Hematopoietic multipotent progenitor cell treated with erythropoietin and hydrocortisone succinate and interleukin-3 and kit ligand, for 17 days (in vitro differentiated cells): ENCODE measurements at regions not wholly inside any gene's neighbourhood (a gene's known extent, or its start where the extent isn't known, plus 50 kb on each side); places are given as distances from the start of the nearest gene placed in this dataset.

ENCODE experiments used
- DNase-seq: peaks from one replicate; pipeline ENCODE4 v3.0.0-alpha.2; 2015; ENCODE audit warnings: low spot score

DNA sequence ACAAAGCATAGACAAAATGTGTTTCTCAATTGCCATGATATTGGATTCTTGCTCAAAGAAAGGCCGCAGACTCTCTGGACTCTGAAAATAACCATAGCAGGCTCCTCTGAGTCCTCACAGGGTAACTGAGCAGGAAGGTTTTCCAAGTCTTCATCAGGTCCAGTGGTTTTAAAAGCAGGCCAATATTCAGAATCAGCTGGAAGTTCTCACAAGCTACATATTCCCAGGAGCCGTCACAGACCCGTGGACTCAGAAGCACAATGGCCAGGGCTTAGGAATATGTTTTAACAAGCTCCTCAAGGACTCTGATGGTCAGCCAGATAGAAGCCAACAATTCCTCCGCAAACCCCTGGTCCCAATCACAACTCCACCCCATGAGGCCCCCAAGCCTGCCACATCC, 256.1 kb upstream of the ADAMTS9 start:
- DNase-seq = no peak

DNA sequence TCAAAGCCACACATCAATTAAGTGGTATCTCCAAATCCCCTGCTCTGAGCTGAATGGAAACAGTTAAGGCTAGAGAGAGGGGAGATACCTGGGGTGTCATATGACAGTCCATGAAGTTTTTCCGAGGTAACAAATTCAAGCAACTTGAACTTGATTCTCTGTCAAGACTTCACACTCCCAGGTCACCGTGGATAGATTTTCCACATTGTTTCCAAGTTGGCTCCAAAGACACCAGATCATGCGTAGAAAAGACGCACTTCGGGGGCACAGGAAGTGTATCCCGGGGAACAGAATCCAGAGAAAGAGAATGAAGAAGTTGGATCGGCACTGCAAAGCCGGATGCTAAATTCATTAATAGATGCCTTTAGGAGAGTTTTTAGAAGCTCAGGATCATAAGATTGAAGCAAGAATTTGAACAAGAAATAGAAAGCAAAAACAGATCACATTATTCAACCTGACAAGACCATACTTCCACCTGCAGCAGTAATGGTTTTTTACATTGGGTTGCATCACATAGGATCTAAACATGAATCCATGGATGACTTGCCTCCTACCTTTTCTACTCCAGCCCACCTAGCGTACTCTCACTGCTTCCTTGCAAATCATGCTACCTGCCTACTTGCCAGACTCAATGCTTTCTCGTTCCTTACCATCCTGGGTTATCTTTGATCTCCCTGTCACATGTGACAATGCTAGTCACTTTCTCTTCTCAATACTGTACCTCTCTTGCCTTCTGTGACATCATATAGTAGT, 253.0 kb upstream of the ADAMTS9 start:
- DNase-seq = no peak

DNA sequence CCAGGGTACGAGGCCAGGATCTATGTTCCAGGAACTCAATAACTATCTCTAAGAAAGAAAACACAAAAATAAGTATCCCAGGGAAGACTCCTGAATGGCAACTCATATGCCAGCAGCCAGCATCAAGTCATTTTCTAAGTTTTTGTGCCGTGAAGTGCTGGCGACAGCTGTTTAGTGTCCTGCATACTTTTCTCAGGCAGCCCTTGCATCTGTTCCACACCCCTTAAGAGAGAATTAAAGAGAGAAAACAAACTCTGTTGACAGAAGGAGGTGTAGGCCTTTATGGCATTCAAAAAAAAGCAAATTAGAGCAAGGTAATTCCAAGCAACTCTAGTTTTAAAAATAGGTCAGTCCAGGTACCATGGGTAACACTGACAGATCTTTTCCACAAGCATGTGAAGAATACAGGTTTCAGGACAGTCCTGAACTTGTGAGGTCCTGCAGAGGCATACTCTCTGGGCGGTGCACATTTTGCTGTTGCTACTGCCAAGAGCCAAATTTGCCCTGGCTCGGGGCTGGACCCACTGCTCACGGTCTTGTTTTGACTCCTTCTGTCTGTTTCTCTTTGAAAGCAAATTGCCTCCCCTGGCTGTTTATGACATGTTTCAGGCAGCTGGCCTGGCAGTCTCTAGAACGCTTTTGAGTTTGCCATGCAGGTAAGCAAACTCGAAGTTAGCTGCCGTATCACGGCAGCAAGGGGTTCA, 252.1 kb upstream of the ADAMTS9 start:
- no peak for DNase-seq

DNA sequence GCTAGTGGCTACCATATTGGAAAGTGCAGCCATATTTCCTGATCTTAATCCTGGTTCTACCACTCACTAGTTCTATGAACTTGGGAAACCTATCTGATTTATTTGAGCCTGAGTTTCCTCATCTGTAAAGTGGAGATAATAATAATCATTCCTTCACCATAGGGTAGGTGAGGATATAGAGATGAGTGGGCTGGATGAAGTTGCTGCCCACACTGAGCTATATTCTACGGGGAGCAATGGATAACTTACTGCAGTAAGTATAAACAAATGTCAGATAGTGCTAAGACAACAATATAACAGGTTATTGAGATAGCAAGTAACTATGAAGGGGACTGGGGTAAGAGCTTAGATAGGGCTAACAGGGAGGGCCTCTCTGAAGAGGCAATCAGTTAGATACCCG, 251.5 kb upstream of the ADAMTS9 start:
- no peak for DNase-seq

DNA sequence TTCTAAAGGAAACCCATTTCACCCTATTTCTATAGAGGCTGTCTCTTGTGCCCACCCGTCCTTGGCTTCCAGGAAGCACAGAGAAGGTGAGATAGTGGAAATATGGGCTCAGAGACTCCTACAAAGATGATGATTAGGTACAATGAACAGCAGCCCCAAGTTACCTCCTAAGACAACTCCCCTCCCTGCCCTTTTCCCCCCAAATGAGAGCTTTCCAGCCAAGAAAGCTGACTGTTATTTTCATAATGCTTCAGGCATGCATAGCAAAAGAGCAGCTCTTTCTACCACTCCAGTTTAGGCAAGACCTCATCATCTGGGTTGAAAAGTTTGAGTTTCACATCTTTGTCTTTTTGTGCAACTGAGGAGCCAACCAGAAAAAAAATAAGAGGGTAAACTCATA, 248.8 kb upstream of the ADAMTS9 start:
- DNase-seq = no peak

DNA sequence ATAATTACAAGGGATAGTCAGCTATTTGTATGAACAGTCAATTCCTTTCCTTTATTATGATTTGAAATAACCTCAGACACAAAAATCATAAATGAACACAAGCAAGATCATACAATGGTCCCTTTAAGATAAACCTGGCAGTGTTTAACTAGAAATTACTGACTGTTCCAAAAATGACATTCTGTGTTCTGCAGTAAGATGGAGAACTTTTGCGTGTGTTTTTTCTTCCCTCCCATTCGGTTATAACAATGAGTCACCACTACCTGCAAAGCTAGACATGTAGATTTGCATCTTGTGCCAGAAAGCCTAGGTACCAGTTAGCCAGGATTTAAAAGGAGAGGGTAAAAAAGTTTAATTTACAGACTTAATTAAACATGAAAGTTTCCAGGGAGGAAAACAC, 248.2 kb upstream of the ADAMTS9 start:
- DNase-seq = no peak

DNA sequence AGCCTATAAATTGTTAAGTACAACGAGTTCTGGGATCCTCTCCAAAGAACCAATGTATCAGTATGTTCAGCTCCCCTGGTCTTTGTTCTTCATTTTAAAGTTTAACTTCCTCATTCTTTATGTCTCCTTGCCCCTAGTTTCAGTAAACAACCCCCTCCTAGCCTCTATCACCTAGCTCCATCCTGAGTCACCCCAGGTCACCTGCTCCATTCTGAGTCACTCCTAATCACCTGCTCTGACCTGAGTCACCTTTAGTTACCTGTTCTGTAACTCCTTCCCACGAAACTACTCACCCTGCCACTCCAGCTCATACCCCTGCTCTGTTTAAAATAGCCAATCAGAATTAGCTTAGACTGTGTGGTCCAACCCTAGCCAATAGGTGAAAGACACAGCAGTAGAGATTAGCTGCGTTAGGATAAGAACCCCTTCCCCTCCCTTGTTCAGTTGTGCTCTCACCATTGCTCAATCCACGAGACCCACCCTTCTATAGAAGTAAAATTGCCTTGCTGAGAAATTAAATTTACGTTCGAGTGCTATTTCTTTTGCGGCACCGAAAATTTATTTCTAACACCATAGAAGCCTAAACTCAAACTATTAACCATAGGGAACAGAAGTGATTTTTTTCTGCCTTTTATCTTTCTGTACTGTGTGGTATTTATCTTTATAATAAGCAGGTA, 245.0 kb upstream of the ADAMTS9 start:
- no peak for DNase-seq

DNA sequence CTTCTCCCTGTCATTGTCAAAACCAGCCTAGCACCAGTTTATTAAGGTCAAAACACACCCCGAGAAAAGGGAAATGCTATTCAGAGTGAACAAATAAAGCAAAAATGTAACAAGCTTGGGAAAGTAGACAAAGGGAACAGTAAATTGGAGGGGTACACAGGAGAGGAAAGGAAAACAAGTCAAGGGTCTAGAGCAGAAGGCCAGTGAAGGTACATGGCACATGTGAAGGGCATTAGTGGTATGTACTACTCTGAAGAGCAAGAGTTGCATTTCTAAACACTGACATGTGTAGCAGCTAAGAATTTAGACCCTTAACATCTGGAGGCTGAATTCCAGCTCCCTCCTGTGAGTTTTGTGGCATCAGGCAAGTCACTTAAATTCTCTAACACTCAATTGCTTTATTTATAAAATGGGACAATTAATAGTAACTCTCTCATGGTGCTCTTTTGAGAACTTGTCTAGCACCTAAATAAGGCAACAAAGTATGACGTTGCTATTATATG, 244.3 kb upstream of the ADAMTS9 start:
- no peak for DNase-seq

DNA sequence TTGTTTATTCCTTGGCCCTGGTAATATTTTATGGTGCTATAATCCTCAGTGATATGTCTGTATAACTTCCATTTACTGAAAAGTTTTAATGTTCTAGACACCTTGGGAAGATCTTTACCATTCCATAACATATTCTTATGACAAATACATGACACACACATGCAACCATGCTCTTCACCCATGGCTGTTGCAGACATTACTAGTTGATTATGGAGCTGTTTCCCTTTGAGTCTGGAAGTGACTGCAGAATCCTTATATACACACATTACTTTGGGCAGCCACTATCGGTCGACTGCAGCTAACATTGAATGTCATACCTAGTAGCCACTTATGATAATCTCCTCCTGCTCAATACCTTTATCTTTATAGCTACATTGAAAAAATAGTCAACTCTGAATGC, 243.1 kb upstream of the ADAMTS9 start:
- no peak for DNase-seq

DNA sequence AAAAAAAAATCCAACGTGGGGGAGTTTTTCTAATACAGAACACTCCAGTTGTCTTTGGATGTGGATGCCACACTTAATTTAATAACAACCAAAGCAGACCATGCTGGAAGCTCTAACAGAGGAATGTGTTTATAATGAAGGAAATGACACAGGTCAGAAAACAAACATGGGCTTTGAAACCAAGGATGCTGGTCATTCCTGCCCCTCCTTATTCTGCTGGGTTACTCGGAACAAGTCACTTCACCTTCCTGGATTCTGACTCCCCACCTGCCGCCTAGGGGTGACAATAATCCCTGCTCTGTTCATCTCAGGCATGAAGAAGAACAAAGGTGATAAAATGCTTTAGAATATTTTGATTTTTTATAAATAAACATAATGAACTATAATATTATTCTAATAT, 240.9 kb upstream of the ADAMTS9 start:
- no peak for DNase-seq

DNA sequence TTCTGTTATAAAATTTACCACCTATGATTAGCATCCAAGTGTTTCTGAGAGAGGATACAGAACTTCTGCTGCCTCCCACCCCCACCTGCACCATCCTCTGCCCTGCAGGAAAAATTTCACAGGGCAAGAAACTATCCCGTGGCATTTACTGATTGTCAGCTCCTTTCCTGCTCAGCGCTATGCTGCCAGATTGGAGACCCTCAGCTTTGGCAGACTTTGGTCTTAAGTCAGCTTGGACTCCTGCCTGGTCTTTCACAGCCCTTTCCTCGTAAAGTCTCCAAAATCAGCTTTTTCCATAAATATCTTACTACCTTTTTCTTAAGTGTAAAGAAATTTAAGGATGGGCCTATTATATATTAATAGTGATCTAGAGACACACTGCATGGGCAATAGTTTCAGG, 239.9 kb upstream of the ADAMTS9 start:
- no peak for DNase-seq

DNA sequence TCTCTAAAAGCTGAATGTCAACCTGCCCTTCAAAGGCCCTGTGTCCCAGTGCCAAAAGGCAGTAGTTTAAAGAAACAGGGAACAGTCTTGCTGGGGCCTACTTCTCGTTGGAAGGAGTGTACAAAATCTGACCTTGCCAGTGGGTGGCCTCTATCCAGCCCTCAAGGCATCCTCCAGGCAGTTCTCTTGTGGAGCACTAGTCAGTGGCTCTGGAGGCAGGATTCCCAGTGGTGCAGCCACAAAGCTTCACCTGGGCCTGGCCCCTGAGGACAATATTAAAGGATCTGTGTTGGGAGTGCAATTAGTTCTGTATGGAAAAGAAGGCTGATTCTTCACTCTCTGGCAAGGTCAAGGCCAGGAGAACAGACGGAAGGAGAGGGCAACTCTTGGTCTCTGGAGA, 237.8 kb upstream of the ADAMTS9 start:
- no peak for DNase-seq

DNA sequence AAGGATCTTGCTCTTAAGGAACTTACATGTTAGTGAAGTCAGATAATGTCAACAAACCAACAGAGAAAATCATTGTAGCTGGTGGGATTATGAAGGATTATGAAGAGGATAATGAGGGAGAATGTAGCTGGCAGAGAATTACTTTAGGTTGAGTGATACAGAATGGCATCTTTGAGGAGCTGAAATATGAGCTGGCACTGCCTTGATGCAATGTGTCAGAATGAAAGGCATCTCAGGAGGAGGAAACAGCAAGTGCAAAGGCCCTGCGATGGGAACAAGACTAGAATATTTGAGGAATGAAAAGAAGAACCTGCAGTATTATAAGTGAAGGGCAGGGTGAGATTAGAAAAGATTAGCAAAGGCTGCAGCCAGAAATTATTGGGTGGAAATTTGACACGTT, 237.2 kb upstream of the ADAMTS9 start:
- no peak for DNase-seq

DNA sequence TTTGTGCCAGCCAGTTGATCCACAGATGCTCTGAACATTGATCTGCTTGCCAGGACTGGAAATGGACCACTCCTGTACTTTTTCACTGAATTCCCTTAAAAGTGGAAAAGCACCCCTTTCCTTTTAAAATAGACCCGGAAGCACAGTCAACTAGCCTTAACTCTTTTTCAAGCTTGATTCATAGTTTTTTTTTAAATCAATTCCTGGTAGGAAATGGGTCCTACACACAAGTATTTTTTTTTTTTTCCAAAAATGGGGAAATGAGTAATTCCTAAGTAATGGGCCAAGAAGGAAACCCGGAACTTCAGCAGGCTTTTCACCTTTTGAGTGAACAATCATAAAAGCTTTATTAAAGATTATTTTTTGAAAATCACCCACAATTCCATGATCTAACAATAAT, 234.4 kb upstream of the ADAMTS9 start:
- DNase-seq = no peak

DNA sequence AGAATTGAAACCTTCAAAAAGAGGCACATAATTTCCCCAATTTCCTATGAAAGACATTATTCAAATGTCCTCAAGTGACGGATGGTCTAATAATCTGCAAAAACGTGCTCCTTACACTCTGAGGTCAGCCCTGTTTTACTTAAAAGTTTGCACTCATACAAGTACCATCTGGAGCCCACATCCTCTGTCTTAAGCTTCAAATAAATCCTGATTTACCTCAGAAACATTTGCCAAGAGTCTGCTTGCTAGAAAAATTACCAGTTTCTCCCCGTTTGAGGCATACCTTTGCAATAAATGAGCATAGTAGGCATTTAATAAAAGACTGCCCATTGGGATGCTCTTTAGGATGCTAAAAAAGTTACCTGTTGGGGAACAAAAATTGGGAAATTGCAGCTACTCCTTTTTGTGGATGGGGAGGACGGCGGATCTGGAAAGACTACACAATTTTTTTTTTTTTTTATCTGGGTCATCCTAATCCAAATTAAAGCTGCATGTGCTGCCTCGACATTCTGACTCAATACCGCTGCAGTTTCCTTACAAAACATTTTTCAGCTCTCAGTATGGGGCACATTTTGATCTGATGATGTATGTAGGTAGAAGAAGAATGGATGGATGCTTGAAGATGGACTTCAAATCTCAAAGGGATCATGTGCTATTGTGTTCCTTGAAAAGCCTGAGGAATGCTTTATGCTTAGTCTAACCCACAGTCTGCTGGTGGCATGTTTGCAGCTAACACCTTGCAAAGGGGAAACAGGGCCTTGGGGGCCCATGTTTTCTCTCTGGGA, 233.7 kb upstream of the ADAMTS9 start:
- no peak for DNase-seq

DNA sequence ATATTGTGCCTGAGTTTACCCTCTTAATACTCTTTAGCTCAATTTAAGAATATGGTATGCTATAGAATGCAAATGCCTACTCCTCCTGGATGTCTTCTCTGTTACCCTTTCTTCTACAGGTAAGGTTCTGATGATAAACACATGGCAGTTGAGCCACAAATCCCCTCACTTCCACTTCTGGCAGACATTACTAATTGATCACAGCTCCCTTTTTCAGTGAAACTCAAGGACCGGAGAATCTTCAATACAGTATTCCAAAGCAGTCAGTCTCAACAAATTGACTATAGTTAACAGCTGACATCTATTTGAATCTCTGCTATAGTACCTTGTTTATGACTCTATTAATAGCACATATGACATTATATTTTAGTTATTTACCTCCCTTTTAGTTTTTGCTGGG, 232.1 kb upstream of the ADAMTS9 start:
- DNase-seq = no peak

DNA sequence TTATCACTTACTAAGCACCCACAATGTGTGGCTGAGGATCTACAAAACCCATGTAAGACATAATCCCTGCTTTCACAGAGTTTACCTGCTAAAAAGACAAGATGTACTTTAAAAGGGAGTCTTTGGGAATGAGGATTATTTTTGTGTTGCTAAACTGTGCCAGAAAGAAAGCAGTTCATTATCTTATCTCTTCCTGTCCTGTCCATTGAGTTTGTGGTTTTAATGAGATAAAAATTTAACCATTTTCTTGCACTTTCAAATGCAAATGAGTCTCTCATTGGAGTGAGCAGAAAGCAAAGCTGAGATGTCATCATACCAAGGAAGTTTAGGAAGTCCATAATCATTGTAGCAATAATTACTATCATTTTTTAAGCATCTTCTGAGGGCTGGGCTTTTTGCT, 231.2 kb upstream of the ADAMTS9 start:
- no peak for DNase-seq

DNA sequence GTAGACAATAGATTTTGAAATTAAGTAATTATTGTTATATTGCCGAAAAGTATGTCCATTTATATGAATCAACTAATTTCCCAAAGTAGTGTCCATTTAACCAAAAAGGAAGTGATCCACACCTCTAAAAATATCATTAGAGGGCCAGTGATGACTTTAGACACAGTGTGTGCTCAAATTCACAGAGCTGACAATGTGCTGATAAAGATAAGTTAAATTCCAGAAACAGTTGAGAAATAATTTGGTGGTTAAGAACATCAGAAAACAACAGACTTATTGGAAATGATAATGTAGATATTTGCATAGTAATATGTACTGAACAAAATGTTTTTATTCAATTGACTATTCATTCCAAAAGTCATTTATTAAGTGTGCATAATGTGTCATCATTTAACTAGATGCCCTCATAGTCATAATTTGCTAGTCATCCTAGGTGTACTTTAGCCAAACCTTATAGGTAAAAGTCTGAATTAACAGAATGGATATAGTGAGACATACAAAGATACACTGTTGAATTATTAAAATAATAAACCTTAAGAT, 230.2 kb upstream of the ADAMTS9 start:
- no peak for DNase-seq

DNA sequence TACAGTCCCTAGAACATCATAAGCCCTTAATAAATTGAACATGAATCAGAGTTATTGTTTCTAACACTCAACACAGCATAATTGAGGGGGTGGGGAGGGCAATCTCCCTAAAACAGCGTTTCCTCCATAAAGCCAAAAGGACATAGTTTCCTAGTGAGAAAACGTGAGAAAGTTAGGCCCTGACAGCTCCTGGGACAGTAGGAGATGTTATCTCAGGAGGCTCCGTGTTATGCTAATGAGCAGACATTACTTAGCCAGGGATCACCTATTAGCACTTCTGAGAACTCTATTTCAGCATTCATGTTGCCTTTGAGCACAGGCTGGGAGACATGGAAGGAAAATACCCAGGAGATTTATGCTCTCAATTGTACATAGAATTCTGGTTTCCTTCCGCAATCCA, 229.1 kb upstream of the ADAMTS9 start:
- no peak for DNase-seq

DNA sequence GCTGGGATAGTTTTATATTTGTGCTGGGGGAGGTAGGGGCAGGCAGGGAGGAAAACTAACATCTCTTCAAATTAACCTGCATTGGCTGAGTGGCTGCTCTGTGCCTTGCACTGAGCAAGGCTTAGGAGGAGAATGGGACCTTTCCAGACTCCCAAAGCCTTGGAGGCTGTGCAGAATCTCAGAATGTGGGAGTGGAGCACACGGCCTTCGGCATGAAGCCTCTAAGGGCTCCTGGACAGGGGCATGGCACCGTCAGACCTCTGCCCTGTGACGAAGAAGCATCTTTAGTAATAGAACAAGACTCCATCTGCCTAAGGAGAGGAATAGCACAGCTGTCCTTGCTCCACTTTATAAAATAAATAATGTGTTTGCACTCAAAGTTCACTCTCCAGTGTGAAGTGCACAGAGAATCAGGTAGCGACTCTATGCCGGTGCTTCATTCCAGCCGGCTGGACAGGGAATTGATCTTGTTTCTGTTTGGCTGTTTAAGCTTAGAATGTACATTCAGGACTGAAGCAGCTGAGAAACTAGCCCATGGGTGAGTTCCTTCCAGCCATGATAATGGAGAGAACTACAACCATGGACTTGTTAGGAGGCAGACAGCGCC, 228.5 kb upstream of the ADAMTS9 start:
- DNase-seq = no peak

DNA sequence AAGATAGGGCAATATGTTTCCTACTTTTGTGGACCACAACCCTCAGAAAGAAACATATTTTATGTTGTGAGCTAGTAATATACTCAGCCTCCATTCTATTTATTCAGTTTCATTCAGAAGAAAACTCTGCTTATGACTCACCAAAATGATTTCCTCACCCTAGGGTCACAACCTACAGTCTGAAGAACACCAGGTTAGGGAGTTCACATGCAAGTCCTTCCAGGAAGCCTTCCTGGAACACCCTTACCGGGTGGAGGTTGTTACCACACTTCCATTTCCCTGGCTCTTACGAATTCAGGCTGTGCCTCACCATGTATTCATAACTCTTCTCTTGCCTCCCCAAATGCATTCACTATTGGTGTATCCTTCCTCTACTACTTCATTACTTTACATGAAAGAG, 228.0 kb upstream of the ADAMTS9 start:
- DNase-seq = no peak

DNA sequence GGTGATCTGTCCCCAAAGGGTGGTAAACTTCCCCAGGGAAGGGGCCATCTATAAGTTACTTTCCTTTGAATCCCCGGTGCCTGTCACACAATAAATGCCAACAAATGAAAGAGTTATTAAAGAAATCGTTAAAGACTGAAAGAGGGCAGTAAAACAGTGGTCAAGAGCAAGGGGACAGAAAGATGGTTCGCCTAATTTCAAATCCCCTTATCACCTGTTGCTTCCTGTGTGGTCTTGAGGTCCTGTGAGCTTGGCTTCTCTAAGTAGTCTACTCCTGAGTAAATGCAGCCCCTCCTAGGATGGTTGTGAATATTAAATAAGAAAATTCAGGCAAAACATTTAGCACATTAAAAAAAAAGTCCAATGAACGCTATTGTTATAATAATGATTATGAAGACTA, 225.7 kb upstream of the ADAMTS9 start:
- DNase-seq = no peak
